IPS-NIHi11 (cell line): ENCODE measurements at regions not wholly inside any gene's neighbourhood (a gene's known extent, or its start where the extent isn't known, plus 50 kb on each side); places are given as distances from the start of the nearest gene placed in this dataset.
"Not testable (repeated sequence)": the region's sequence is repeated elsewhere in the genome, so short reads cannot be mapped to it uniquely, and the experiment has no call there.

Experiments used
- DNase-seq: peaks from one replicate; pipeline ENCODE4 v3.0.0; 2012; ENCODE audit warnings: mixed read lengths, low spot score

DNA sequence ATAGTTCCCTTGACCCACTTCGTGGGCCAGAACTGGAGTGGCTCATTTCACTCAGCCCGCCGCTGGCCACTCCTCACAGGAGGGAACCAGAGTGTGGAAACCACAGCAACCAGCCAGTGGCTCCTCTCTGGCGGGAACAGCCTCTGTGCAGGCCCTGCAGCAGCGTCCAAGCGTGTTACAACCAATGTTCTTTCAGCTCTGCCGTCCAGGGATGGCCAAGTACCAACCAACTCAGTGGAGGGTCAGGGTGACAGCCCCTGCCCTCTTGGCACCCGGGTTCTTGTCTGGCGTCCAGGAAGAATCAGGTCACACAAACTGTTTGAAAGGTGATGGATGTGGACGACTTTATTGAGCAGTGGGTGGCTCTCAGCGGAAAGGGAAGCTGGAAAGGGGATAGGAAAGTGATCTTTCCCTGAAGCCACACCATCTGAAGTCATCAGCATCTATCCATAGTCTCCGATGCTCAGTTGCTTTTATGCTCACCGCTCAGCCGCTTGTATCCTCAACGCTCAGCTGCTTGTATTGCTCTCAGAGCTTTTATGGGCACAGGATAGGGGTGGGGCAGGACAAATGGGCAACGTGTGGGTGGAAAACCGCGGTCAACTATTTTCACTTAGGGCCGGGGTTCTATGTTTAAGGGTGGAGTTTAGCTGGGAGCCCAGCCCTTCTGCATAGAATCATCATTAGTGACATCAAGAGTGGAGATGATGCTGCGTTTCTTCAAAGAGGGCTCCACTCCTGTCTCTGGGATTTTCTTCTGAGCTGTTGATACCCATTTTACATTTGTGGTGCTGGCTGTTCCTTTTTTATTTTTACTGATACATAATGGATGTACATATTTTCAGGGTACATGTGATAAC is 250.2 kb downstream of the RRAGC start:
- no peak for DNase-seq

GRCh38 chr1:38608202-38608864 is 251.2 kb downstream of the RRAGC start:
- peak; percentile 83 for DNase-seq

DNA sequence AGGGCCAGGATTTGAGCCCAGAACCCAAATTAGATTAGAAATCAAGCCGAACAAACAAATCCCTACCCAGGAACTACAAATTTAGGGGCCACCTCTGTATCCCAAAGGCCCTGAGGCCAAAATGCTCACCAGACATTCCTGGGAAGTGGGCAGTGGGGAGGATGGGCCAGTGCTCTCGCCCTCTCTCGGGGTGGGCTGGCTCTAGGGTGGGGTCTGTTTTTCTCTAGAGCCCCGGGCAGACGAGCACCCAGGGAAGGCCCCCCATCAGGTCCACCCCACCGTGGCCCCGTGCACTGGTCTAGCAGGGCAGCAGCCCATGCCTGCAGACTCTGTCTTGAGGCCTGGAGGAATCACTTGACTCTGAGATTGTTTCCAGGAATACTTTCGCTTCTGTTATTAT is 252.0 kb downstream of the RRAGC start:
- no peak for DNase-seq

DNA sequence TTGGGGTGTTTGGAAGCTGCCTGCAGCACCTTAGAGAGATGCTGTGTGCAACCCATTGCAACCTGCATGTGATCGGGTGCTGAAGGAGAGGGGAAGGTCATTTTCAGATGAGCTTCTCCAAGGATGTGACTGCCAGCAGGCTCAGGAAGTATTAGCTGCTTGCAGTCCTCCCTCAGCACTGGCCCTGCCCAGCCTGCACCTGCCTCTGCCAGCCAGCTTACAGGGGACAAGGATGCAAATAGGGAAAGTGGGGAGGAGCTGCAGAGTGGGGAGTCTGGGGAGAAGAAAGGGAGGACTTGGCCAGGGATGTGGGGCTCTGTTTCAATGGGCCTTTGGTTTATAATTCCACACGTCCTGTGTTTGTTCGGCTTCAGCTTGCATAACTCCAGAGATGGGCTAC is 254.5 kb downstream of the RRAGC start:
- no peak for DNase-seq

- DNase-seq: no peak
Observed at GRCh38 chr1:38603907-38604306, 255.7 kb downstream of the RRAGC start.

- no peak for DNase-seq
Observed at GRCh38 chr1:38600905-38601304, 258.7 kb downstream of the RRAGC start.

DNA sequence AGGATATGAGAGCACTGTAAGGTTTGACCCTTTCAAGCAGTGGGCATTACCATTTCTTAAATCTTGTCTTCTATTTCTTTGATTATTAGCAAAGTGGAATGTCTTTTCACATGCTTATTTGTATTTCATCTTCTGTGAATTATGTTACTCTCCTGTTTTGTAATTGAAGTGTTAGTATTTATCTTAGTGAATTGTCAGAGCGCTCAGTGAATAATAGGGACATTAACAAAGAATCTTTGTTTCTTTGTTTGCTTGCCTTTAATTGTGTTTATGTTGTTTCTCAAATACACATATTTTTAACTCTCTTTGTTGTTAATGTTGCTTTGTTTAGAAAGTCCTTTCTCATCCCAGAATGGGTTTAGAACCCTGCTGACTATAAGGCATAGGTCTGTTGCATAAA is 259.3 kb downstream of the RRAGC start:
- no peak for DNase-seq

- DNase-seq: no peak
Observed at GRCh38 chr1:38598118-38598517, 261.5 kb downstream of the RRAGC start.

- no peak for DNase-seq
Observed at GRCh38 chr1:38589036-38589435, 270.5 kb downstream of the RRAGC start.

- no peak for DNase-seq
Observed at GRCh38 chr1:38587766-38588165, 271.8 kb downstream of the RRAGC start.

- DNase-seq: peak; percentile 85
Observed at GRCh38 chr1:38586993-38587646, 272.5 kb downstream of the RRAGC start.

GRCh38 chr1:38585971-38586370 is 273.6 kb downstream of the RRAGC start:
- DNase-seq: no peak

DNA sequence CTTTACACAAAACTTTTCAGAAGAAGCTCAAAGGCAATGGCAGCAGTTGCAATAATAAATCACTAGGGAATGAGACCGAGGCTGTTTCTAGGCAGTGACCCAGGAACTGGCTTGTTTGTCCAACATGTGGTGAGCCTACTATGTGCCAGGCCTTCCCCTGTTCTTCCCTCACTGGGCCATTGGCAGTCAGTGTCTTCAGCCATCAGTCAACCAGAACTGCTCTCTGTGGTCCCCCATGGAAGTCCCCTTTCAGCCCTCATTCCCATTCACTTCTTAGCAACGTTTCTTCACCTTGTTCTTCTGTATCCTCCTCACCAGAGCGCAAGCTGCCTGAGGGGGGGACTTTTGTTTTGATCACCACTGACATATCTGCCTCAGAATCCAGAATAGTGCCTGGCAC is 274.1 kb downstream of the RRAGC start:
- DNase-seq: no peak

DNA sequence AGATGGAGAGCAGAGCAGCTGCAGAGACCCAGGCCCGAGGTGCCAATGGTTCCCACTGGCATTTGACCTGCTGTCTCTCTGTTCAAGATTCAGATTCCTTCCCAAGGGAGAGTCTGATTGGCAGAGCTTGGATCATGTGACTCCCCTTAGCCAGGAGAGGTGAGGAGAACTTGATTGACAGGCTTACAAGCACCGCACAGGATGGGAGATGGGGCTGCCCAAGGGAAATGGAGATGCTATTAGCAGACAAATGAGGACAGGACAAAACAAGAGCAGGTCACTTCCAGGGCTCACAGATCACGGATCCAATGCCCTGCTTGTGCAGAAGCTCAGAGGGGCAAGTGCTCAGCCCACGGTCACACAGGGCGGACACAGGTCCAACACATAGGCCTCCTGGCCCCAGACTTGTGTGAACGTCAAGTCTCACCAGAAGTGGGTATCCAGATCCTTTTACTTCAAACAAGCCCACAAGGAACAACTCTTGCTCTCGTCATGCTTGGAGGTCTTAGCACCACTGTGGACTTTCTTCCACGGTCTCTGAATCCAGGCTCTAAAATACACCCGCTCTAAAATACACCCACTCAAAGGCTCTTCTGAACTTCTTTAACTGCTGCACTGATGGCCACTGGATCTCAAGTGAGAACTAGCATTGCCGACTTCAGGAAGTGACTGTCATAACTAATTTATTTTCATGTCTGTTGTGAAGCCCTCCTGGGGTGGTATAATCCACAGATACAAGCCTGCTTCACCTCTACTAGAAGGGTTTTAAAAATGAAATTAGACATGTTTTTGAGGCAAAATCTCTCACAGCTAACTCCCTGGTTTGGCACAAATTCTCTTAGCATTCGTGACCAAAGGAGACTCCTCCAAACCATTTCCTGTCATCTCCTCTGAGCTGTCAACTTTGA is 274.9 kb downstream of the RRAGC start:
- no peak for DNase-seq

GRCh38 chr1:38583287-38583686 is 276.3 kb downstream of the RRAGC start:
- not testable (repeated sequence) for DNase-seq

DNA sequence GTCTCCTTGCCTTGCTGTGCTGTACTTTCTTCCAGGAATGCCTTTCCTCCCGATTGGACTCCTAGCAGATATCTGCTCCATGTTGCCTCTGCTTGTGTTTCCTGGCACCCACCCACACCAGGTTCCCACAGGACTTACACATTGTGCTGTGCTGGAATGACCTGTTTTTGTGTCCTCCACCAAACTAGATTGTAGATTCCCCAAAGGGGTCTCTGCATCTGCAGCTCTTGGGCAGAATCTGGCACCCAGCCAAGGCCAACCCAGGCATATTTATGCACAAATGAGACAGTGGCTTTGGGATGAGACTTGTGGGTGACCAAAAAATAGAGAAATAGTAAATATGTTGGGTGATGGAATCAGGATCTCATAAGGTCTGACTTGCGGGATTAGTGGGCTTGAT is 278.2 kb downstream of the RRAGC start:
- DNase-seq: no peak

DNA sequence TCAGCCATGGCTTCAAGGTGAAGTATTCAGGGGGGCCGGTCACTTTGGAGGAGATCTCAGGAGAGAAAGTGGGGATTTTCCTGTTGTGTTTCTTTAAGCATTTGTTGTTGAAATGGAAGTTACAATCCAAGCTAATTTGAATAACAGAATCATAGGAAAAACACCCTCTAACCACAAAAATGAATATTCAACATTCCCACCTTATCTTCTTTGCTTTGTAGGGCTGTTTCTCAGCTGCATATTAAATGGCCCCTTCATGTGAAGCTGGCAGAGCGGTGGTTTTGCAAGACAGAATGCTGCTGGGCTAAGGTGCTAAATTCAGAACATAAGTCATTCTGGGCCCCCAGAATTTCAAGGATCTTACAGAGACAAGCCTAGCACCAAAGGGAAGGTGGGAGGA is 279.0 kb downstream of the RRAGC start:
- DNase-seq: no peak

DNA sequence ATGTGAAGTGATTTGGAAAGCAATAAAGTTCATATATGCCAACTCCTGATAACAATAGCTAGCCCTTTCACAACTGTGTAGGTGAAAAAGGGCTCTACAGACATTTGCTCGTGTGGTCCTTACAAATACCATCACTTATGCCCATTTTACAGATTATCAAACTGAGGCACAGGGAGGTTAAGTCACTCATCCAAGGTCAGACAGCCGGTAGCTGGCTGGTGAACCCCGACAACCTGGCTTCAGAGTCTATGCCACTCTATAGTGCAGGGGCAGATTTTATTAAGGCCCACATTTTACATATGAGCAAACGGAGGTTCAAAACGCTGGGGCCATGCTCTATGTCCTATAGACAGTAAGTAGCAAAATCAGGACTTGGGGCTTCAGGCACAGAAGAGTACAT is 280.5 kb downstream of the RRAGC start:
- no peak for DNase-seq

- peak; percentile 69 for DNase-seq
Observed at GRCh38 chr1:38578271-38578951, 281.2 kb downstream of the RRAGC start.

DNA sequence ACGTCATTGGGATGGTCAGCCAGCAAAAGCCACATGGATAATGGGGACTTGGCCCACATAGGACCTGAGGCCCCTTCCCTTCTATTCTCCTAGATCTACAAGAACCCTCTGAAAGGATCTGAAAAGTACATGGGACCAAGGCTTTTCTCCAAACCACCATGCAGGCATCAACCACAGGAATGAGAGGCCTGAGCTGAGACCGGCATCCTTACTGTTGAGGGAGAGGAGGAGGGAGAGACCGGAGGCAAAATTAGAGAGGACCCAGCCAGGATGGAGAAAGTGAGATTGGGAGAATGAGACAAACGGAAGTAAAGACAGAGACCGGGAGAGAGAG is 281.7 kb downstream of the RRAGC start:
- DNase-seq: no peak

DNA sequence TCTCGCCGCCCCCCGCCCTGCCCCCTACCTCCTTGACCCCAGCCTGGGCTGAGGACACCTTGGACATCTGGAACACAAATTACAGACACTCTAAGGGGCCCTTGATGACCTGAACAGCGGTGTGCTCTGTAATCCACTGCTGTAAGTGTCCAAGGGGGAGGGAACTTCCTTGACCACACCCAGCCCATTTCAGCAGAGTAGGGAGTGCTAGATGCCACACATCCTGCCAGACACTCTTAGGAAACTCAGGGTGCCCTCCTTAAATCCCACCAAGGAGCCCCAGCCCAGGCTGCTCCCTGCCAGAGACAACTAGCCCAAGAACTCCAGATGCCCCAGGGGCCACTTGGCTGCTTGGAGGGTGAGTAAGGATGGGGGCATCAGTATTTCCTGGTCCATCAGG is 282.2 kb downstream of the RRAGC start:
- no peak for DNase-seq

DNA sequence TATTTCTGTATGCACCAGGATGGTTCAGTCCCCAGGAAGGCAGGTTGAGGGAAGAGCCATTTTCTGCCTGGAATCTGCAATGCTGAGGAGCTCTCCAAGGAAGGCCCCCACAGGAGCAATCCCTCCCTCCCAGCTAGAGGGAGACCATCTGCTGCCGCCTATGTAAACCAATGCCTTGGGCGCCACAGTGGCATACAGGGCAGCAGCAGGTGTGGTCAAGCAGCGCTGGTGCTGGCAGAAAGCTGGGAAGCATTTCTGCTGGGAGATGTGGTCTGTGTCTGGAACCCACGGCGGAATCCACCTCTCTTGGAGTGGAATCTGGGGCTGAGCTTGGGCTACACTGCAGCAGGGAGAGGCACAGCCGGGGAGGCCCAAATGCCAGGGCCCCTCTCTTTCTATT is 283.3 kb downstream of the RRAGC start:
- DNase-seq: no peak
